ENCODE measurements at regions not wholly inside any gene's neighbourhood (a gene's known extent, or its start where the extent isn't known, plus 50 kb on each side); places are given as distances from the start of the nearest gene placed in this dataset.
"Not testable (repeated sequence)": the region's sequence is repeated elsewhere in the genome, so short reads cannot be mapped to it uniquely, and the experiment has no call there.

DNA sequence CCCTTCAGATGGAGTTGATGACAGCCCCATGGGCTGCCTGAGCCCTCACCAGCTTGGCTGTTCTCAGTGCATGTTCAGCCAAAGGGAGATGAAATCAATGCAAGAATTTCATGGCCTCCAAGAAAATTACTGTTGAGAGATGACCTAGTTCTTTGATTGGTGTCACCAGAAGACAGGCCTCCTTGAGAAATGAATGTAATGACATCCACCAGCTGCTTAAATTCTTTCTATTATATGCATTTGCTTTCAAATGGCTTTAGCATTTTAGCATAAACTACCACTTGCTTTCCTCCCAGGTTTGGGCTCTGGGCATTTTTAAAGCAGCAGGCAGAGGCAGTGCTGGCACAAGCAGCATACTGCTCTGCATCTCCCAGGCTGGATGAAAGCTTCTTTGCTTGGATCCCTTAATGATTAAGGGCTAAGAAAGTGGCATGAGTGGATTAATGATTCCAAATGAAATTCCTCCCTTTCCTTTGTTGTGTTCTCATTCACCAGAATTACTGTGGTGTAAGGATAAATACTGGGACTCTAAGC, 278.4 kb downstream of the ZNF326 start:
- H3K9ac ChIP-seq (ENCODE audit: insufficient read length) = no peak overlapping the region
- no peak for DNase-seq (ENCODE audit: low read depth, low spot score)
- no peak overlapping the region for H3K4me3 ChIP-seq
- H3K36me3 ChIP-seq (ENCODE audit: insufficient read depth, low read length) = no peaks in the 10 kb centered on the region
- no peak overlapping the region for H3K27ac ChIP-seq
- no peaks in the 10 kb centered on the region for H3K9me3 ChIP-seq (ENCODE audit: low read depth, low read length)
- TF ChIP-seq POLR2AphosphoS5 (IDR thresholded peaks at IDR 0.05; ENCODE audit: borderline replicate concordance, low read depth, low read length) = no peak
- TF ChIP-seq FOXP2 (optimal IDR thresholded peaks at IDR 0.05; ENCODE audit: control extremely low read depth, extremely low read length, insufficient read depth) = no peak
- TF ChIP-seq EZH2 (IDR thresholded peaks at IDR 0.05) = no peak

DNA sequence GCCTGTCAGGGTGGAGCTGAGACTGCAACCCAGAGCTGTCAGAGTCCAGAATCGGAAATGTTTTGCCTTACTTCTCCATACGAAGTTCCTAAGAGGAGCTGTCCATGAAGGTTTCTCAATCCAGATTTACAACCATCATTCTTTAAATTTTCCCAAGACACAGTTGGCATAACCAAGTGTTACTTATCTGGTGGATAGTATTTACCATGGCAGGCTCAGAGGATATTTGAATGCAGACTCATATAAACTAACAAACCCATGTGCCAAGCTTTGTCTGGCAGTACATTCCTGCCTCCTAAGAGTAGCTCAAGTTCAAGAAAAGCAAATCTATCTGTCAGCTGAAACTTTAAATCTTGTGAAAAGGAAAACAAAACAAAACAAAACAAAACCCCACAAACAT, 267.9 kb downstream of the ZNF326 start:
- Histone ChIP-seq H3K36me3 (ENCODE audit: insufficient read depth, low read length) (no peaks in the 10 kb centered on the region), H3K27ac (no peak overlapping the region), H3K4me3 (no peak overlapping the region), H3K9ac (ENCODE audit: insufficient read length) (no peak overlapping the region), H3K9me3 (ENCODE audit: low read depth, low read length) (no peaks in the 10 kb centered on the region)
- TF ChIP-seq POLR2AphosphoS5 (IDR thresholded peaks at IDR 0.05; ENCODE audit: borderline replicate concordance, low read depth, low read length) = no peak
- TF ChIP-seq FOXP2 (optimal IDR thresholded peaks at IDR 0.05; ENCODE audit: control extremely low read depth, extremely low read length, insufficient read depth) = no peak
- TF ChIP-seq EZH2 (IDR thresholded peaks at IDR 0.05) = no peak
- DNase-seq (ENCODE audit: low read depth, low spot score) = no peak

- TF ChIP-seq POLR2AphosphoS5 (IDR thresholded peaks at IDR 0.05; ENCODE audit: borderline replicate concordance, low read depth, low read length) (no peak), FOXP2 (optimal IDR thresholded peaks at IDR 0.05; ENCODE audit: control extremely low read depth, extremely low read length, insufficient read depth) (no peak), EZH2 (IDR thresholded peaks at IDR 0.05) (no peak)
Measured at GRCh38 chr1:90262286-90262685, 267.4 kb downstream of the ZNF326 start.

GRCh38 chr1:90246069-90246468, 251.2 kb downstream of the ZNF326 start:
- Histone ChIP-seq H3K9me3 (ENCODE audit: low read depth, low read length) (no peaks in the 10 kb centered on the region), H3K9ac (ENCODE audit: insufficient read length) (no peak overlapping the region), H3K27ac (no peak overlapping the region), H3K36me3 (ENCODE audit: insufficient read depth, low read length) (no peaks in the 10 kb centered on the region), H3K4me3 (no peak overlapping the region)
- DNase-seq (ENCODE audit: low read depth, low spot score) = no peak
- no peak for TF ChIP-seq FOXP2 (optimal IDR thresholded peaks at IDR 0.05; ENCODE audit: control extremely low read depth, extremely low read length, insufficient read depth)
- TF ChIP-seq POLR2AphosphoS5 (IDR thresholded peaks at IDR 0.05; ENCODE audit: borderline replicate concordance, low read depth, low read length) = no peak
- no peak for TF ChIP-seq EZH2 (IDR thresholded peaks at IDR 0.05)

More at GRCh38 chr1:90262286-90262685, 267.4 kb downstream of the ZNF326 start:
- Histone ChIP-seq H3K36me3 (ENCODE audit: insufficient read depth, low read length) (no peaks in the 10 kb centered on the region), H3K9ac (ENCODE audit: insufficient read length) (no peak overlapping the region), H3K9me3 (ENCODE audit: low read depth, low read length) (no peaks in the 10 kb centered on the region), H3K27ac (no peak overlapping the region), H3K4me3 (no peak overlapping the region)
- DNase-seq (ENCODE audit: low read depth, low spot score) = no peak

- H3K36me3 ChIP-seq (ENCODE audit: insufficient read depth, low read length) = no peaks in the 10 kb centered on the region
- H3K9ac ChIP-seq (ENCODE audit: insufficient read length) = no peak overlapping the region
- TF ChIP-seq FOXP2 (optimal IDR thresholded peaks at IDR 0.05; ENCODE audit: control extremely low read depth, extremely low read length, insufficient read depth) = no peak
- TF ChIP-seq EZH2 (IDR thresholded peaks at IDR 0.05) = no peak
- no peak for TF ChIP-seq POLR2AphosphoS5 (IDR thresholded peaks at IDR 0.05; ENCODE audit: borderline replicate concordance, low read depth, low read length)
- peaks cover 5% of the 10 kb centered on the region; the same call in 1 of the 2 replicates for H3K9me3 ChIP-seq (ENCODE audit: low read depth, low read length)
- H3K4me3 ChIP-seq = no peak overlapping the region
- no peak overlapping the region for H3K27ac ChIP-seq
- no peak for DNase-seq (ENCODE audit: low read depth, low spot score)
Measured at GRCh38 chr1:90236493-90236892, 241.6 kb downstream of the ZNF326 start.

- Histone ChIP-seq H3K27ac (no peak overlapping the region), H3K9me3 (ENCODE audit: low read depth, low read length) (no peaks in the 10 kb centered on the region), H3K4me3 (no peak overlapping the region), H3K9ac (ENCODE audit: insufficient read length) (no peak overlapping the region), H3K36me3 (ENCODE audit: insufficient read depth, low read length) (no peaks in the 10 kb centered on the region)
- no peak for TF ChIP-seq EZH2 (IDR thresholded peaks at IDR 0.05)
- no peak for TF ChIP-seq FOXP2 (optimal IDR thresholded peaks at IDR 0.05; ENCODE audit: control extremely low read depth, extremely low read length, insufficient read depth)
- no peak for TF ChIP-seq POLR2AphosphoS5 (IDR thresholded peaks at IDR 0.05; ENCODE audit: borderline replicate concordance, low read depth, low read length)
- DNase-seq (ENCODE audit: low read depth, low spot score) = no peak
Measured at GRCh38 chr1:90223401-90223800, 228.5 kb downstream of the ZNF326 start.

DNA sequence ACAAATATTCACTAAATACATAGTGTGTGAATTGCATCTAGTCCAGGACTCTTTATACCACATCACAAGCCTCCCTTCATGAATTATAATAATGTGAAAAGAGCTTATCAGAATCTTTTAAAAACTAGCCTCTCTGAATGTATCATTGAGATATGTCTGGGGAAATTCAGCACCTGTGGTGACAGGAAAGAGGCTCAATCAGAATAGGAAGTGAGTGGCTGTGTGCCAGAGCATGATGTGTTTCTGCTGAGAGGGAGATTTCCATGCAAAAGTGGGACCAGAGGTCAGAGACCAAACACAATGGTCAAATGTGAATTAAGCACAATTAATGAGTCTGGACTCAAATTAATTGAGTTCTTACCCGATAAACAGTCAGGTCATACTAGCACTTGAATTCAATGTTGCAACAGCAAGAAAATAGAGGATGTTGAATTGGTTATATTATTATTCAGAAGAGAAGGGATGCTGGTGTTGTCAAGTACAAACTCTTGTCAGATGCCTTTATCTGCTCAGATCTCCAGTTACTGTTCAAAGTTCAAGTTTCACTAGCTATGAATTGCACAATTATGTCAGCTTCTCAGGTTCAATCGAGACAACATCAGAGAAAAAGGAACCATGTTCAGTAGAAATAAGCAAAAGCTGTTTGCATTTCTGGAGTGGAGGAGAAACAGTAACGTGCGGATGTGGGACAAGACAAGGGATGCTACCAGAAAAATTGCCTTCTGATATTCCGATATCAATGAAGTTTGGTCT, 226.2 kb downstream of the ZNF326 start:
- H3K36me3 ChIP-seq (ENCODE audit: insufficient read depth, low read length) = no peaks in the 10 kb centered on the region
- no peak overlapping the region for H3K4me3 ChIP-seq
- no peak for DNase-seq (ENCODE audit: low read depth, low spot score)
- no peaks in the 10 kb centered on the region for H3K9me3 ChIP-seq (ENCODE audit: low read depth, low read length)
- no peak overlapping the region for H3K9ac ChIP-seq (ENCODE audit: insufficient read length)
- no peak for TF ChIP-seq EZH2 (IDR thresholded peaks at IDR 0.05)
- no peak for TF ChIP-seq POLR2AphosphoS5 (IDR thresholded peaks at IDR 0.05; ENCODE audit: borderline replicate concordance, low read depth, low read length)
- TF ChIP-seq FOXP2 (optimal IDR thresholded peaks at IDR 0.05; ENCODE audit: control extremely low read depth, extremely low read length, insufficient read depth) = no peak
- no peak overlapping the region for H3K27ac ChIP-seq

DNA sequence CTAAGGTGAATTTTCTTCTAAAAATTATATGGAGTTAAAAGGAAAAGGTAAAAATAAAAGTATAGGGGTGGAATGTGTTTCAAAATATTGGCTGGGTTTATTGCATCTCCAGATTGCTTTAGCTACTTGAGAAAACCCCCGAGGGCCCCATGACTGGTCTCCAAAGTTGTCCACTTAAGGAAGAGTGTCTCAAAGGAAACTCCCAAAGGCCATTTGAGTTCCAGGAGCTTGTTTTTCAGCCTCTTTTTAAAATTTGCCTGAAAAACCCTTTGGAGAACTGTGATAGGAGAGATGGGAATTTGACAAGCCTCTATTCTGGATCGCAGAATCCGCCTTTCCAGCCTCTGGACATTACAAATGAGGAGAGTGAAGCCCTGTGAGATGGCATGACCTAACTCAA, 225.6 kb downstream of the ZNF326 start:
- TF ChIP-seq POLR2AphosphoS5 (IDR thresholded peaks at IDR 0.05; ENCODE audit: borderline replicate concordance, low read depth, low read length) (no peak), EZH2 (IDR thresholded peaks at IDR 0.05) (no peak), FOXP2 (optimal IDR thresholded peaks at IDR 0.05; ENCODE audit: control extremely low read depth, extremely low read length, insufficient read depth) (no peak)
- Histone ChIP-seq H3K36me3 (ENCODE audit: insufficient read depth, low read length) (no peaks in the 10 kb centered on the region), H3K4me3 (no peak overlapping the region), H3K9ac (ENCODE audit: insufficient read length) (no peak overlapping the region), H3K9me3 (ENCODE audit: low read depth, low read length) (no peaks in the 10 kb centered on the region), H3K27ac (no peak overlapping the region)
- no peak for DNase-seq (ENCODE audit: low read depth, low spot score)

- not testable (repeated sequence) for H3K9me3 ChIP-seq (ENCODE audit: low read depth, low read length); H3K36me3 ChIP-seq (ENCODE audit: insufficient read depth, low read length); H3K4me3 ChIP-seq; H3K9ac ChIP-seq (ENCODE audit: insufficient read length); DNase-seq (ENCODE audit: low read depth, low spot score); H3K27ac ChIP-seq
Measured at GRCh38 chr1:90219166-90219871, 224.4 kb downstream of the ZNF326 start.
